GM20000 (cell line): ENCODE measurements at regions not wholly inside any gene's neighbourhood (a gene's known extent, or its start where the extent isn't known, plus 50 kb on each side); places are given as distances from the start of the nearest gene placed in this dataset.

Source experiments
- DNase-seq: peaks from one replicate; pipeline ENCODE4 v3.0.0; 2012; ENCODE audit warnings: low spot score
- CTCF ChIP-seq: IDR thresholded peaks from 2 replicates; pipeline ENCODE4 v1.5.1; 2012; ENCODE audit warnings: mild to moderate bottlenecking, control low read depth; ENCODE audit errors: extremely low read depth, missing control alignments

GRCh38 chr7:351681-352480, 61.9 kb downstream of the FOXL3 start:
- no peak for DNase-seq
- no peak for TF ChIP-seq CTCF

- TF ChIP-seq CTCF = no peak
Observed at GRCh38 chr7:353746-354325, 63.9 kb downstream of the FOXL3 start.

GRCh38 chr7:354597-355470, 64.9 kb downstream of the FOXL3 start:
- TF ChIP-seq CTCF = no peak
- DNase-seq = no peak

More at GRCh38 chr7:353746-354325, 63.9 kb downstream of the FOXL3 start:
- DNase-seq = no peak

- TF ChIP-seq CTCF = no peak
Observed at GRCh38 chr7:355568-355967, 65.6 kb downstream of the FOXL3 start.

GRCh38 chr7:356087-356486, 66.1 kb downstream of the FOXL3 start:
- DNase-seq = no peak
- TF ChIP-seq CTCF = no peak

More at GRCh38 chr7:355568-355967, 65.6 kb downstream of the FOXL3 start:
- no peak for DNase-seq

- DNase-seq = no peak
- TF ChIP-seq CTCF = no peak
Observed at GRCh38 chr7:356691-357462, 66.9 kb downstream of the FOXL3 start.
